ENCODE measurements at regions not wholly inside any gene's neighbourhood (a gene's known extent, or its start where the extent isn't known, plus 50 kb on each side); places are given as distances from the start of the nearest gene placed in this dataset.

GRCh38 chr4:38612646-38613414 lies 51.2 kb upstream of the KLF3 start:
- Histone ChIP-seq H3K4me3 (replicated peaks; ENCODE audit: insufficient read depth, low read length) (no peak overlapping the region), H3K27ac (replicated peaks) (no peak overlapping the region), H3K27me3 (ENCODE audit: insufficient read depth, poor library complexity, severe bottlenecking) (no peaks in the 10 kb centered on the region)
- TF ChIP-seq, protein P1, sequence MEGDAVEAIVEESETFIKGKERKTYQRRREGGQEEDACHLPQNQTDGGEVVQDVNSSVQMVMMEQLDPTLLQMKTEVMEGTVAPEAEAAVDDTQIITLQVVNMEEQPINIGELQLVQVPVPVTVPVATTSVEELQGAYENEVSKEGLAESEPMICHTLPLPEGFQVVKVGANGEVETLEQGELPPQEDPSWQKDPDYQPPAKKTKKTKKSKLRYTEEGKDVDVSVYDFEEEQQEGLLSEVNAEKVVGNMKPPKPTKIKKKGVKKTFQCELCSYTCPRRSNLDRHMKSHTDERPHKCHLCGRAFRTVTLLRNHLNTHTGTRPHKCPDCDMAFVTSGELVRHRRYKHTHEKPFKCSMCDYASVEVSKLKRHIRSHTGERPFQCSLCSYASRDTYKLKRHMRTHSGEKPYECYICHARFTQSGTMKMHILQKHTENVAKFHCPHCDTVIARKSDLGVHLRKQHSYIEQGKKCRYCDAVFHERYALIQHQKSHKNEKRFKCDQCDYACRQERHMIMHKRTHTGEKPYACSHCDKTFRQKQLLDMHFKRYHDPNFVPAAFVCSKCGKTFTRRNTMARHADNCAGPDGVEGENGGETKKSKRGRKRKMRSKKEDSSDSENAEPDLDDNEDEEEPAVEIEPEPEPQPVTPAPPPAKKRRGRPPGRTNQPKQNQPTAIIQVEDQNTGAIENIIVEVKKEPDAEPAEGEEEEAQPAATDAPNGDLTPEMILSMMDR (IDR thresholded peaks at IDR 0.05; ENCODE audit: insufficient read depth, low read length): no peak
- TF ChIP-seq REST (IDR thresholded peaks at IDR 0.05; ENCODE audit: insufficient replicate concordance, low read depth) (no peak), POLR2AphosphoS5 (IDR thresholded peaks at IDR 0.05; ENCODE audit: low read depth) (no peak), SPI1 (IDR thresholded peaks at IDR 0.05; ENCODE audit: borderline replicate concordance, low read depth) (no peak), GABPA (IDR thresholded peaks at IDR 0.05; ENCODE audit: low read depth) (no peak)
- no peak for DNase-seq (ENCODE audit: low read depth in 1 of 2, low spot score in 1 of 2)

Data from HL-60 (cell line).